HepG2 (cell line): ENCODE measurements at regions not wholly inside any gene's neighbourhood (a gene's known extent, or its start where the extent isn't known, plus 50 kb on each side); places are given as distances from the start of the nearest gene placed in this dataset.

ENCODE experiments used
- ATAC-seq: fragments of 200-7000 bp; cut with Tn5 transposase; 3 replicates; pipeline ENCODE4 v1.9.1; 2020; ENCODE audit warnings: mild to moderate bottlenecking, moderate library complexity
- BruUV-seq: library from RNA; stranded (reverse); fragments of 400-500 nt; replicated peaks from 2 replicates; lab custom pipeline; 2021; lab: Mats Ljungman, UMichigan
- CTCF ChIA-PET: fragments of 300-600 bp; formaldehyde crosslinking; extraction: SDS; loops from one replicate; lab custom pipeline; 2021; ENCODE audit warnings: low total read pairs, inconsistent platforms, low intra/inter-chr PET ratio; lab: Yijun Ruan, JAX
- POLR2A ChIA-PET: fragments of 350-600 bp; sonication (Branson Sonifier 250); formaldehyde crosslinking; loops from one replicate; lab custom pipeline; 2020; ENCODE audit warnings: antibody characterized with exemption, inconsistent platforms; lab: Yijun Ruan, JAX
- DNase-seq: peaks from one replicate; pipeline ENCODE4 v3.0.0-alpha.2; 2015; ENCODE audit warnings: low spot score
- FAIRE-seq: peaks from 3 replicates; lab custom pipeline; 2011; peaks lifted over from hg19 to GRCh38; lab: Jason Lieb, UNC
- H2AFZ ChIP-seq: one replicate; pipeline ENCODE4 v1.6.1; 2011; ENCODE audit warnings: low read length, inconsistent platforms
- H3K27ac ChIP-seq: fragments of 300-600 bp; 3 replicates; pipeline ENCODE4 v1.8.0; 2011; ENCODE audit warnings: mixed run types, mild to moderate bottlenecking, mixed read lengths, low read length, inconsistent platforms; ENCODE audit not compliant: insufficient read depth; ENCODE audit errors: extremely low read length
- H3K27me3 ChIP-seq, 2 experiments: fragments of 200-600 bp in 1 of 2; 2 replicates in 1 of 2; 3 replicates in 1 of 2; pipeline versions ENCODE4 v1.6.0 to v1.8.0; 2011; ENCODE audit warnings: low read length in 2 of 2, mild to moderate bottlenecking in 2 of 2, moderate library complexity in 2 of 2, inconsistent platforms in 1 of 2; ENCODE audit not compliant: insufficient read depth in 2 of 2, control insufficient read depth in 1 of 2
- H3K36me3 ChIP-seq, 2 experiments: fragments of 200-600 bp in 1 of 2; replicated peaks in 1 of 2; 2 replicates in 1 of 2; 3 replicates in 1 of 2; pipeline versions ENCODE4 v1.5.1 to v1.8.0; 2011; ENCODE audit warnings: low read length in 2 of 2, inconsistent platforms in 1 of 2; ENCODE audit not compliant: insufficient read depth in 2 of 2, control insufficient read depth in 1 of 2
- H3K4me1 ChIP-seq: 2 replicates; pipeline ENCODE4 v1.5.1; 2012; ENCODE audit warnings: low read length, inconsistent platforms; ENCODE audit not compliant: insufficient read depth
- H3K4me2 ChIP-seq: 2 replicates; pipeline ENCODE4 v1.6.0; 2011; ENCODE audit warnings: low read depth, low read length, inconsistent platforms
- H3K4me3 ChIP-seq, 3 experiments: fragments of 200-600 bp in 1 of 3; sonication (generic), shearing (Covaris generic) in 1 of 3; replicated peaks in 1 of 3; 2 replicates each; pipeline ENCODE4 v1.5.1; 2011 to 2016; ENCODE audit warnings: low read length in 3 of 3, inconsistent platforms in 2 of 3, low read depth in 2 of 3, mild to moderate bottlenecking in 2 of 3, control low read depth in 1 of 3, mixed read lengths in 1 of 3; ENCODE audit not compliant: insufficient read depth in 1 of 3
- H3K79me2 ChIP-seq: one replicate; pipeline ENCODE4 v1.6.1; 2011; ENCODE audit warnings: low read length, inconsistent platforms; ENCODE audit not compliant: insufficient read depth
- H3K9ac ChIP-seq: 2 replicates; pipeline ENCODE4 v1.6.0; 2011; ENCODE audit warnings: mild to moderate bottlenecking, low read depth, low read length, inconsistent platforms; ENCODE audit not compliant: insufficient read depth
- H3K9me3 ChIP-seq: 2 replicates; pipeline ENCODE4 v1.5.1; 2012; ENCODE audit warnings: mild to moderate bottlenecking, low read length
- H4K20me1 ChIP-seq: 2 replicates; pipeline ENCODE4 v1.6.0; 2011; ENCODE audit warnings: inconsistent platforms, mild to moderate bottlenecking, low read length, moderate library complexity; ENCODE audit not compliant: insufficient read depth
- ARNTL ChIP-seq: sonication (generic); formaldehyde crosslinking; IDR thresholded peaks from 2 replicates; pipeline ENCODE4 v1.4.0; 2020; ENCODE audit warnings: mild to moderate bottlenecking, missing genetic modification reagents
- FOXA3 ChIP-seq: IDR thresholded peaks from 2 replicates; pipeline ENCODE4 v1.6.1; 2016; ENCODE audit warnings: missing genetic modification reagents, missing compliant biosample characterization
- FOXC1 ChIP-seq: sonication (generic); formaldehyde crosslinking; IDR thresholded peaks from 2 replicates; pipeline ENCODE4 v1.8.0; 2022; ENCODE audit warnings: mild to moderate bottlenecking, missing genetic modification reagents, borderline replicate concordance
- GATA4 ChIP-seq: sonication (generic); IDR thresholded peaks from 2 replicates; pipeline ENCODE4 v1.6.1; 2016; ENCODE audit warnings: antibody characterized with exemption, low read depth, borderline replicate concordance
- GATAD1 ChIP-seq: IDR thresholded peaks from 2 replicates; pipeline ENCODE4 v1.6.1; 2016; ENCODE audit warnings: missing genetic modification reagents, missing compliant biosample characterization
- JUN ChIP-seq: sonication (generic); formaldehyde crosslinking; IDR thresholded peaks from 2 replicates; pipeline ENCODE4 v1.4.0; 2020; ENCODE audit warnings: mild to moderate bottlenecking, missing genetic modification reagents
- MIER2 ChIP-seq: IDR thresholded peaks from 2 replicates; pipeline ENCODE4 v1.6.1; 2016; ENCODE audit warnings: missing biosample characterization, missing genetic modification reagents
- RAD21 ChIP-seq: fragments of 450-650 bp; formaldehyde crosslinking; IDR thresholded peaks from 2 replicates; pipeline ENCODE4 v1.5.0; 2020; ENCODE audit warnings: mild to moderate bottlenecking
- REL ChIP-seq: sonication (generic); formaldehyde crosslinking; conservative IDR thresholded peaks from 2 replicates; pipeline ENCODE4 v1.8.0; 2022; ENCODE audit warnings: mild to moderate bottlenecking, missing genetic modification reagents, moderate library complexity
- SRF ChIP-seq: IDR thresholded peaks from 2 replicates; pipeline ENCODE4 v1.6.1; 2011; ENCODE audit warnings: mild to moderate bottlenecking, low read depth, low read length, moderate library complexity
- ZNF20 ChIP-seq: sonication (generic); formaldehyde crosslinking; IDR thresholded peaks from 2 replicates; pipeline ENCODE4 v1.4.0; 2020; ENCODE audit warnings: mild to moderate bottlenecking, moderate library complexity, missing genetic modification reagents
- ZNF256 ChIP-seq: sonication (generic); formaldehyde crosslinking; conservative IDR thresholded peaks from 2 replicates; pipeline ENCODE4 v1.4.0; 2020; ENCODE audit warnings: missing genetic modification reagents
- ZZZ3 ChIP-seq: sonication (generic); formaldehyde crosslinking; IDR thresholded peaks from 2 replicates; pipeline ENCODE4 v1.4.0; 2020; ENCODE audit warnings: missing genetic modification reagents, mild to moderate bottlenecking, borderline replicate concordance
- WGBS: methylation state at CpG from one replicate; pipeline ENCODE4 v1.1.6; 2017; ENCODE audit warnings: low lambda C conversion rate; 5-methylcytosine and 5-hydroxymethylcytosine counted together
- in situ Hi-C: cut with HindIII; loops from 2 replicates; pipeline ENCODE4 v1.10.0; 2017; ENCODE audit warnings: low pct_unique_long_range_greater_than_20kb; ENCODE audit not compliant: extremely low pct_ligation_motif_present
- intact Hi-C: fragments of 100-400 bp; cut with micrococcal nuclease; formaldehyde crosslinking; loops from one replicate; pipeline ENCODE4 v1.10.0; 2022; ENCODE audit not compliant: unreplicated experiment
- TF ChIP-seq, protein P1 (sequence below): sonication (generic); formaldehyde crosslinking; IDR thresholded peaks from 2 replicates; pipeline ENCODE4 v1.4.0; 2020; ENCODE audit warnings: mild to moderate bottlenecking, low read depth, missing genetic modification reagents

DNA sequence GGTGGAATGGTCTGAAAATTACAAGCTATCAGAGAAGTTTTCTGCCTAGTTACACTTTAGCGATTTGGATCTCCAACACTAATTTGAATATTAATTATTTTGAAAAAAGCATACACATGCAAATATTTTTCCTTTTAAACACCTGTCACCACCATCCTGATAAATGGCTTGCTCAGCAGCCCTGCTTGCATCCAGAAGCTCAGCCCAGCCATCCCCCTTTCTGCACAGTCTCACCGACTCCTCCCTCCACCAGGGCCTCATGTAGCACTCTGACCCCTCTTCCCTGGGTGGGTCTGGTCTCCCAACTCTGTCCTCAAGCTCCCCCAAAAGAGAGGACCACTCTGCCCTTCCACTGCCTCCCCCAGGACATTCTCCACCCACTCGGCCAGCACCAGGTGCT, 70.0 kb downstream of the C5orf15 start:
- no peaks in the 10 kb centered on the region for H3K9me3 ChIP-seq
- H3K36me3 ChIP-seq, result no peaks in the 10 kb centered on the region
- peaks cover 0 to 14% of the 10 kb centered on the region in 2 experiments; a peak in 2 of 5 replicates for H3K27me3 ChIP-seq
- no peak overlapping the region for H2AFZ ChIP-seq
- WGBS, result 0% methylated on average over 3 of the region's 3 CpGs
- DNase-seq, result no peak
- ChIA-PET CTCF (no interaction called here), POLR2A (no interaction called here)
- no peaks in the 10 kb centered on the region for H3K79me2 ChIP-seq
- no peak for TF ChIP-seq ZZZ3
- TF ChIP-seq, protein P1, sequence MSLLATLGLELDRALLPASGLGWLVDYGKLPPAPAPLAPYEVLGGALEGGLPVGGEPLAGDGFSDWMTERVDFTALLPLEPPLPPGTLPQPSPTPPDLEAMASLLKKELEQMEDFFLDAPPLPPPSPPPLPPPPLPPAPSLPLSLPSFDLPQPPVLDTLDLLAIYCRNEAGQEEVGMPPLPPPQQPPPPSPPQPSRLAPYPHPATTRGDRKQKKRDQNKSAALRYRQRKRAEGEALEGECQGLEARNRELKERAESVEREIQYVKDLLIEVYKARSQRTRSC (CRISPR knock-in tag), result no peak
- TF ChIP-seq RAD21, result no peak
- no peak for TF ChIP-seq ZNF20 (CRISPR knock-in tag)
- TF ChIP-seq FOXC1 (CRISPR knock-in tag), result no peak
- TF ChIP-seq MIER2 (CRISPR knock-in tag), result no peak
- no peak for TF ChIP-seq ZNF256 (CRISPR knock-in tag)
- no peak for TF ChIP-seq GATAD1 (CRISPR knock-in tag)
- TF ChIP-seq GATA4, result no peak
- TF ChIP-seq ARNTL (CRISPR knock-in tag), result no peak
- no peak for TF ChIP-seq SRF
- no peak for TF ChIP-seq REL
- TF ChIP-seq JUN (CRISPR knock-in tag), result no peak
- no peak for TF ChIP-seq FOXA3 (CRISPR knock-in tag)
- H3K4me1 ChIP-seq, result no peaks in the 10 kb centered on the region
- in situ Hi-C loops (no loop called here), intact Hi-C loops (no loop called here)
- BruUV-seq, result no TSS peak
- no peak overlapping the region for H3K9ac ChIP-seq
- ATAC-seq, result no peak
- no peak overlapping the region for H3K4me2 ChIP-seq
- H3K4me3 ChIP-seq, result no peak overlapping the region
- no peak overlapping the region for H3K27ac ChIP-seq
- no peaks in the 10 kb centered on the region for H4K20me1 ChIP-seq
- FAIRE-seq, result no peak
